Naive thymus-derived CD4-positive, alpha-beta T cell (primary cell): ENCODE measurements at regions not wholly inside any gene's neighbourhood (a gene's known extent, or its start where the extent isn't known, plus 50 kb on each side); places are given as distances from the start of the nearest gene placed in this dataset.

Experiments used
- ATAC-seq: fragments of 150-1000 bp; cut with Tn5 transposase; 2 replicates; pipeline ENCODE4 v1.10.0; 2021; ENCODE audit warnings: mild to moderate bottlenecking, moderate library complexity
- CTCF ChIA-PET: fragments of 350-600 bp; sonication (Branson Sonifier 250); formaldehyde crosslinking; loops from one replicate; lab custom pipeline; 2021; ENCODE audit warnings: antibody characterized with exemption; lab: Charles Lee
- POLR2A ChIA-PET: fragments of 350-600 bp; sonication (Branson Sonifier 250); formaldehyde crosslinking; loops from one replicate; lab custom pipeline; 2021; ENCODE audit warnings: antibody characterized with exemption, inconsistent platforms; lab: Charles Lee
- DNase-seq, 9 donors: peaks; one replicate each; pipeline versions ENCODE4 v3.0.0 to v3.0.0-alpha.2; 2020 to 2022; ENCODE audit warnings: mixed read lengths in 1 of 9
- H3K27ac ChIP-seq: one replicate; pipeline ENCODE4 v1.7.0; 2013; ENCODE audit warnings: mild to moderate bottlenecking, low read depth, low read length, moderate library complexity
- H3K27me3 ChIP-seq, 2 donors: one replicate each; pipeline ENCODE4 v1.7.0; 2013; ENCODE audit warnings: low read length in 2 of 2, mild to moderate bottlenecking in 2 of 2, moderate library complexity in 2 of 2; ENCODE audit not compliant: control insufficient read depth in 2 of 2, insufficient read depth in 2 of 2
- H3K36me3 ChIP-seq, 3 experiments: 1 replicate in 2 of 3; 2 replicates in 1 of 3; pipeline ENCODE4 v1.7.0; 2013; ENCODE audit warnings: low read length in 3 of 3, mild to moderate bottlenecking in 3 of 3, moderate library complexity in 1 of 3; ENCODE audit not compliant: insufficient read depth in 3 of 3, control insufficient read depth in 2 of 3
- H3K4me1 ChIP-seq, 2 donors: one replicate each; pipeline ENCODE4 v1.7.0; 2013; ENCODE audit warnings: low read length in 2 of 2, mild to moderate bottlenecking in 2 of 2, moderate library complexity in 1 of 2; ENCODE audit not compliant: control insufficient read depth in 2 of 2, insufficient read depth in 2 of 2
- H3K4me3 ChIP-seq: 2 replicates; pipeline ENCODE4 v1.7.0; 2013; ENCODE audit warnings: mild to moderate bottlenecking, low read length
- H3K9me3 ChIP-seq, 3 experiments: 1 replicate in 2 of 3; 2 replicates in 1 of 3; pipeline ENCODE4 v1.7.0; 2013; ENCODE audit warnings: low read length in 3 of 3; ENCODE audit not compliant: control insufficient read depth in 2 of 3
- H3K27ac Mint-ChIP-seq, 9 donors: one replicate each; pipeline ENCODE4 v1.8.0; 2020 to 2022; ENCODE audit warnings: mixed read lengths in 9 of 9, mild to moderate bottlenecking in 8 of 9, moderate library complexity in 5 of 9, inconsistent platforms in 2 of 9
- H3K27me3 Mint-ChIP-seq, 5 donors: one replicate each; pipeline ENCODE4 v1.8.0; 2021 to 2022; ENCODE audit warnings: mixed read lengths in 5 of 5, mild to moderate bottlenecking in 1 of 5
- H3K36me3 Mint-ChIP-seq, 5 donors: one replicate each; pipeline ENCODE4 v1.8.0; 2020 to 2022; ENCODE audit warnings: mixed read lengths in 5 of 5, mild to moderate bottlenecking in 3 of 5, inconsistent platforms in 1 of 5
- H3K4me1 Mint-ChIP-seq, 7 donors: one replicate each; pipeline ENCODE4 v1.8.0; 2020 to 2022; ENCODE audit warnings: mixed read lengths in 7 of 7, mild to moderate bottlenecking in 3 of 7, inconsistent platforms in 1 of 7
- H3K4me3 Mint-ChIP-seq, 10 donors: one replicate each; pipeline ENCODE4 v1.8.0; 2020 to 2022; ENCODE audit warnings: mild to moderate bottlenecking in 10 of 10, mixed read lengths in 10 of 10, moderate library complexity in 6 of 10, inconsistent platforms in 2 of 10
- H3K9me3 Mint-ChIP-seq, 11 donors: one replicate each; pipeline ENCODE4 v1.8.0; 2020 to 2022; ENCODE audit warnings: mixed read lengths in 11 of 11, mild to moderate bottlenecking in 4 of 11, inconsistent platforms in 1 of 11, moderate library complexity in 1 of 11
- intact Hi-C, 2 donors: fragments of 100-400 bp; cut with micrococcal nuclease; formaldehyde crosslinking; loops; one replicate each; pipeline ENCODE4 v1.15.1; 2023

- Histone ChIP-seq H3K4me1 (no peaks in the 10 kb centered on the region), H3K36me3 (no peaks in the 10 kb centered on the region), H3K9me3 (no peaks in the 10 kb centered on the region), H3K27me3 (no peaks in the 10 kb centered on the region), H3K27ac (no peak overlapping the region), H3K4me3 (no peak overlapping the region)
- DNase-seq = no peak
- intact Hi-C loops = no loop called here
- ATAC-seq = no peak
- Mint-ChIP-seq H3K4me3 (no peak overlapping the region), H3K27me3 (no peaks in the 10 kb centered on the region), H3K4me1 (no peaks in the 10 kb centered on the region), H3K27ac (no peak overlapping the region), H3K9me3 (peaks cover 0 to 14% (median 4%) of the 10 kb centered on the region in 11 donors), H3K36me3 (no peaks in the 10 kb centered on the region)
- ChIA-PET POLR2A (no interaction called here), CTCF (no interaction called here)
Observed at GRCh38 chr6:92541448-92542060, 877.8 kb downstream of the EPHA7 start.

DNA sequence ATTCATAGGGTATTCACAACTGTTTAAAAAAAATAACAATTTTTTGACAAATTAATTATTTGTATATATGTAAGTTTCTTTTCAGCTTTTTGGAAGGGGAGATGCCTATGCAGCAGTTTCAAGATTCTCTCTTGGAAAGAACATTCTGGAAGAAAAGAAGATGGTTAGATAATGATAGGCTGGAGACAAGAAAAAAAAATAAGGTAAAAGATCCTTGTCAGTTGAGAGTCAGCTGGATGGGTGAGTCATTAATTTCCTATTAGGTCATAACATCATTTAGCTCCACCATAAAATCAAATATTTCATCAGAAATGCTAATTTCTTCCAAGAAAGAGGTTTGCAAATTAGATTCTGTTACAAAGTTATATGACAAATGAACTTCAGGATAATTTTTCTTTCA lies 880.4 kb downstream of the EPHA7 start:
- Mint-ChIP-seq H3K27me3 (no peaks in the 10 kb centered on the region), H3K9me3 (peaks cover 0 to 28% (median 2%) of the 10 kb centered on the region in 11 donors), H3K36me3 (no peaks in the 10 kb centered on the region), H3K4me1 (no peaks in the 10 kb centered on the region), H3K4me3 (no peak overlapping the region), H3K27ac (no peak overlapping the region)
- CTCF ChIA-PET = no interaction called here
- Histone ChIP-seq H3K36me3 (no peaks in the 10 kb centered on the region), H3K27me3 (no peaks in the 10 kb centered on the region), H3K9me3 (no peaks in the 10 kb centered on the region), H3K4me3 (no peak overlapping the region), H3K27ac (no peak overlapping the region), H3K4me1 (no peaks in the 10 kb centered on the region)
- POLR2A ChIA-PET = no interaction called here
- intact Hi-C loops = no loop called here
- no peak for ATAC-seq
- DNase-seq = no peak

DNA sequence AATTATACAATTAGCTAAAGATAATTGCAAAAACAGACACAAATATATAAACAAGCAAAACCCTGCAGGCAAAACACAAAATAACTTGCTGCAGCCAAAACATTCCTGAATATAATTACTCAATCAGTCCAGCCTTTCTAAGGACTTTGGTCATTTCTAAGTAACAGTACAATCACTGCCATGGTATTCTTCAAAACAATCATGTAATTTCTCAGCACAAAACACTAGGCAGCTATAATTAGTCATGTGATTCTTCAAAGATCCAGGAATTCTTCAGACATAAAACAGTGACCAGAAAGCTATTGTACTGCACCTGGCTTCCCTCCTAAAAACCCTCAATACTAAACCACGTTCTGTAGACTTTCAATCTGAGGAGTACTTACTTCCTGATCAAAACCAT lies 881.1 kb downstream of the EPHA7 start:
- Mint-ChIP-seq H3K4me1 (no peaks in the 10 kb centered on the region), H3K27me3 (no peaks in the 10 kb centered on the region), H3K4me3 (no peak overlapping the region), H3K36me3 (no peaks in the 10 kb centered on the region), H3K27ac (no peak overlapping the region), H3K9me3 (peaks cover 0 to 28% (median 2%) of the 10 kb centered on the region in 11 donors)
- intact Hi-C loops = no loop called here
- Histone ChIP-seq H3K4me3 (no peak overlapping the region), H3K4me1 (no peaks in the 10 kb centered on the region), H3K9me3 (no peaks in the 10 kb centered on the region), H3K36me3 (no peaks in the 10 kb centered on the region), H3K27ac (no peak overlapping the region), H3K27me3 (no peaks in the 10 kb centered on the region)
- ChIA-PET POLR2A (no interaction called here), CTCF (no interaction called here)
- DNase-seq = no peak
- ATAC-seq = no peak

GRCh38 chr6:92534109-92534508 lies 885.2 kb downstream of the EPHA7 start:
- no peak overlapping the region for H3K4me3 Mint-ChIP-seq
- H3K4me1 ChIP-seq = no peaks in the 10 kb centered on the region
- H3K27ac ChIP-seq = no peak overlapping the region
- ChIA-PET POLR2A (no interaction called here), CTCF (no interaction called here)
- no peaks in the 10 kb centered on the region for H3K27me3 ChIP-seq
- ATAC-seq (no peak), DNase-seq (no peak)
- H3K4me1 Mint-ChIP-seq = no peaks in the 10 kb centered on the region
- H3K9me3 Mint-ChIP-seq = peaks cover 0 to 32% (median 0%) of the 10 kb centered on the region in 11 donors
- no peaks in the 10 kb centered on the region for H3K36me3 Mint-ChIP-seq
- no peaks in the 10 kb centered on the region for H3K9me3 ChIP-seq
- H3K36me3 ChIP-seq = no peaks in the 10 kb centered on the region
- no peak overlapping the region for H3K27ac Mint-ChIP-seq
- no peak overlapping the region for H3K4me3 ChIP-seq
- H3K27me3 Mint-ChIP-seq = no peaks in the 10 kb centered on the region
- intact Hi-C loops = no loop called here

DNA sequence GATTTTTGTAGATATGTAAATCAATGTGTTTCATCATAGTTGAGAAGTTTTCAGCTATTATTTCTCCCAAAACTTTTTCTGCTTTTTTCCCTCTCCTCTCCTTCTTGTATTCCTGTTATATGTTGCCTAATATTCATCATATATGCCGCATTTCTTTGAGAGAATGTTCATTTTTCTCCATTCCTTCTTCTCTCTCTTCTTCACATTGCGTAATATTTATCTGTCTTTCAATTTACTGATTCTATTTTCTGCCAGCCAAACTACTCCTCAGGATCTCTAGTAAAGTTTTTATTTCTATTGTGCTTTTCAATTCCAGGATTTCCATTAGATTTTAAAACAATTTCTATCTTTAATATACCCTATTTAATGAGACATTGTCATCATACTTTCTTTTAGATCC lies 896.8 kb downstream of the EPHA7 start:
- H3K4me1 Mint-ChIP-seq = no peaks in the 10 kb centered on the region
- peaks cover 0 to 33% (median 10%) of the 10 kb centered on the region in 11 donors for H3K9me3 Mint-ChIP-seq
- no peaks in the 10 kb centered on the region for H3K9me3 ChIP-seq
- H3K36me3 ChIP-seq = no peaks in the 10 kb centered on the region
- no peaks in the 10 kb centered on the region for H3K27me3 Mint-ChIP-seq
- intact Hi-C loops = no loop called here
- no peak overlapping the region for H3K27ac ChIP-seq
- DNase-seq = no peak
- no peak overlapping the region for H3K4me3 Mint-ChIP-seq
- no peaks in the 10 kb centered on the region for H3K27me3 ChIP-seq
- H3K27ac Mint-ChIP-seq = no peak overlapping the region
- H3K4me3 ChIP-seq = no peak overlapping the region
- CTCF ChIA-PET = no interaction called here
- no peak for ATAC-seq
- no peaks in the 10 kb centered on the region for H3K4me1 ChIP-seq
- POLR2A ChIA-PET = no interaction called here
- H3K36me3 Mint-ChIP-seq = peaks cover 0 to 6% (median 0%) of the 10 kb centered on the region in 5 donors

DNA sequence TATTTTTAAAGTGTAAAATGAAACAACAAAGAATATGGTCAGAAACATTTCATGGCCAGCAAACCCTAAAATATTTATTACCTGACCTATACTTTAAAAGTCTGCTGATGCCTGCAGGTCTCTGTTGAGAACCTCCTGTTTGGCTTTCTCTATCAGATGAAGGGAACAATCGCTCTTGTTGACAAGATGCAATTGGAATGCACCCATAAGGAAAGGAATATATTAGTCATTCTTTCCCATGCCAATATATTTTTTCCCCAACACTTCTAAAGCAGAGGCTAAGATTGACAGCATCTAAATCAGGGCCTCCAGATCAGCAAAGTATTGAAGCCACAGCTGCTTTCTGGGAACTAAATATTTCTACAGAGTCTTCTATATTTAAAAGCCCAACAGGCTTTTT lies 897.8 kb downstream of the EPHA7 start:
- peaks cover 0 to 1% (median 0%) of the 10 kb centered on the region in 5 donors for H3K36me3 Mint-ChIP-seq
- Histone ChIP-seq H3K36me3 (no peaks in the 10 kb centered on the region), H3K9me3 (no peaks in the 10 kb centered on the region), H3K4me1 (no peaks in the 10 kb centered on the region), H3K4me3 (no peak overlapping the region), H3K27me3 (no peaks in the 10 kb centered on the region), H3K27ac (no peak overlapping the region)
- no peak overlapping the region for H3K27ac Mint-ChIP-seq
- no peaks in the 10 kb centered on the region for H3K4me1 Mint-ChIP-seq
- H3K9me3 Mint-ChIP-seq = peaks cover 0 to 26% (median 10%) of the 10 kb centered on the region in 11 donors
- ChIA-PET CTCF (no interaction called here), POLR2A (no interaction called here)
- intact Hi-C loops = no loop called here
- H3K27me3 Mint-ChIP-seq = no peaks in the 10 kb centered on the region
- DNase-seq (no peak), ATAC-seq (no peak)
- H3K4me3 Mint-ChIP-seq = no peak overlapping the region

- H3K36me3 ChIP-seq = no peaks in the 10 kb centered on the region
- ATAC-seq (no peak), DNase-seq (no peak)
- Mint-ChIP-seq H3K27ac (no peak overlapping the region), H3K4me3 (no peak overlapping the region), H3K4me1 (no peaks in the 10 kb centered on the region), H3K36me3 (no peaks in the 10 kb centered on the region), H3K27me3 (no peaks in the 10 kb centered on the region), H3K9me3 (peaks cover 0 to 25% (median 10%) of the 10 kb centered on the region in 11 donors)
- ChIA-PET POLR2A (no interaction called here), CTCF (no interaction called here)
- H3K9me3 ChIP-seq = no peaks in the 10 kb centered on the region
- H3K4me1 ChIP-seq = no peaks in the 10 kb centered on the region
- H3K27ac ChIP-seq = no peak overlapping the region
- H3K27me3 ChIP-seq = no peaks in the 10 kb centered on the region
- no peak overlapping the region for H3K4me3 ChIP-seq
- intact Hi-C loops = no loop called here
Observed at GRCh38 chr6:92510137-92510536, 909.2 kb downstream of the EPHA7 start.
